ENCODE measurements at regions not wholly inside any gene's neighbourhood (a gene's known extent, or its start where the extent isn't known, plus 50 kb on each side); places are given as distances from the start of the nearest gene placed in this dataset.

- TF ChIP-seq PHF8 (IDR thresholded peaks at IDR 0.05; ENCODE audit: borderline replicate concordance, low read length) (no peak), ZMIZ1 (IDR thresholded peaks at IDR 0.05; ENCODE audit: low read depth in 2 of 2, low read length in 2 of 2) (no peak), NCOA6 (IDR thresholded peaks at IDR 0.05) (no peak), ERF (CRISPR knock-in tag; IDR thresholded peaks at IDR 0.05) (no peak), MGA (IDR thresholded peaks at IDR 0.05) (no peak)
- TF ChIP-seq, protein P1, sequence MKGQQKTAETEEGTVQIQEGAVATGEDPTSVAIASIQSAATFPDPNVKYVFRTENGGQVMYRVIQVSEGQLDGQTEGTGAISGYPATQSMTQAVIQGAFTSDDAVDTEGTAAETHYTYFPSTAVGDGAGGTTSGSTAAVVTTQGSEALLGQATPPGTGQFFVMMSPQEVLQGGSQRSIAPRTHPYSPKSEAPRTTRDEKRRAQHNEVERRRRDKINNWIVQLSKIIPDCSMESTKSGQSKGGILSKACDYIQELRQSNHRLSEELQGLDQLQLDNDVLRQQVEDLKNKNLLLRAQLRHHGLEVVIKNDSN (CRISPR knock-in tag; IDR thresholded peaks at IDR 0.05), result no peak
- TF ChIP-seq, protein P2, sequence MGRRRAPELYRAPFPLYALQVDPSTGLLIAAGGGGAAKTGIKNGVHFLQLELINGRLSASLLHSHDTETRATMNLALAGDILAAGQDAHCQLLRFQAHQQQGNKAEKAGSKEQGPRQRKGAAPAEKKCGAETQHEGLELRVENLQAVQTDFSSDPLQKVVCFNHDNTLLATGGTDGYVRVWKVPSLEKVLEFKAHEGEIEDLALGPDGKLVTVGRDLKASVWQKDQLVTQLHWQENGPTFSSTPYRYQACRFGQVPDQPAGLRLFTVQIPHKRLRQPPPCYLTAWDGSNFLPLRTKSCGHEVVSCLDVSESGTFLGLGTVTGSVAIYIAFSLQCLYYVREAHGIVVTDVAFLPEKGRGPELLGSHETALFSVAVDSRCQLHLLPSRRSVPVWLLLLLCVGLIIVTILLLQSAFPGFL (CRISPR knock-in tag; IDR thresholded peaks at IDR 0.05), result no peak
These were observed 184.0 kb upstream of the LYZL1 start (continued) for GRCh38 chr10:29104661-29105399.
